HCT116 (cell line): ENCODE measurements at regions not wholly inside any gene's neighbourhood (a gene's known extent, or its start where the extent isn't known, plus 50 kb on each side); places are given as distances from the start of the nearest gene placed in this dataset.

Experiments used
- ATAC-seq: fragments of 200-7000 bp; cut with Tn5 transposase; 2 replicates; pipeline ENCODE4 v1.9.1; 2020; ENCODE audit warnings: mild to moderate bottlenecking, moderate library complexity
- BruUV-seq: library from RNA; stranded (reverse); fragments of 400-500 nt; replicated peaks from 2 replicates; lab custom pipeline; 2021; lab: Mats Ljungman, UMichigan
- CTCF ChIA-PET: fragments of 300-600 bp; sonication (Branson Sonifier 250); formaldehyde crosslinking; loops from one replicate; lab custom pipeline; 2021; ENCODE audit warnings: antibody characterized with exemption; lab: Charles Lee
- POLR2A ChIA-PET: fragments of 300-600, 350-600 bp; sonication (Branson Sonifier 250); formaldehyde crosslinking; loops from one replicate; lab custom pipeline; 2021; ENCODE audit warnings: antibody characterized with exemption; lab: Charles Lee
- RAD21 ChIA-PET, 2 experiments: fragments of 300-600 bp; sonication (Branson Sonifier 250); formaldehyde crosslinking; loops; one replicate each; lab custom pipeline; 2023; ENCODE audit warnings: low total read pairs in 2 of 2; ENCODE audit not compliant: uncharacterized antibody in 2 of 2, unreplicated experiment in 2 of 2, low non-redundant PET in 1 of 2; lab: Charles Lee
- DNase-seq: peaks from one replicate; pipeline ENCODE4 v3.0.0-alpha.2; 2010; ENCODE audit warnings: low read depth, low spot score
- H2AFZ ChIP-seq: fragments of 200-600 bp; shearing (Covaris generic), sonication (generic); 2 replicates; pipeline ENCODE4 v1.6.1; 2017; ENCODE audit warnings: low read depth, mixed run types, mixed read lengths, antibody characterized with exemption, low read length; ENCODE audit not compliant: poor library complexity, severe bottlenecking
- H3K27ac ChIP-seq: 2 replicates; pipeline ENCODE4 v1.5.1; 2012; ENCODE audit warnings: low read depth, low read length
- H3K27me3 ChIP-seq: fragments of 200-600 bp; sonication (generic); 2 replicates; pipeline ENCODE4 v1.6.1; 2016; ENCODE audit warnings: mixed run types, low read length, mixed read lengths; ENCODE audit not compliant: insufficient read depth
- H3K36me3 ChIP-seq, 2 experiments: fragments of 200-500 bp in 1 of 2; fragments of 200-600 bp in 1 of 2; sonication (Bioruptor generic) in 1 of 2; sonication (generic) in 1 of 2; 2 replicates each; pipeline versions ENCODE4 v1.5.1 to v1.6.1; 2014 to 2016; ENCODE audit warnings: low read length in 2 of 2, inconsistent platforms in 1 of 2, mixed read lengths in 1 of 2, mixed run types in 1 of 2; ENCODE audit not compliant: insufficient read depth in 2 of 2, control insufficient read depth in 1 of 2
- H3K4me1 ChIP-seq, 2 experiments: fragments of 200-600 bp in 1 of 2; sonication (generic) in 1 of 2; 2 replicates each; pipeline versions ENCODE4 v1.5.1 to v1.6.1; 2012 to 2017; ENCODE audit warnings: low read length in 2 of 2, inconsistent platforms in 1 of 2, mild to moderate bottlenecking in 1 of 2, mixed read lengths in 1 of 2, mixed run types in 1 of 2, moderate library complexity in 1 of 2; ENCODE audit not compliant: insufficient read depth in 2 of 2, control insufficient read depth in 1 of 2
- H3K4me2 ChIP-seq: fragments of 200-600 bp; sonication (generic); 2 replicates; pipeline ENCODE4 v1.6.1; 2017; ENCODE audit warnings: mixed run types, low read length, mixed read lengths
- H3K4me3 ChIP-seq, 2 experiments: fragments of 200-600 bp in 1 of 2; sonication (generic) in 1 of 2; replicated peaks in 1 of 2; 2 replicates each; pipeline ENCODE4 v1.5.1; 2011 to 2016; ENCODE audit warnings: low read length in 2 of 2, control low read depth in 1 of 2, low read depth in 1 of 2, mild to moderate bottlenecking in 1 of 2, mixed read lengths in 1 of 2, mixed run types in 1 of 2
- H3K79me2 ChIP-seq: fragments of 200-600 bp; sonication (generic); 2 replicates; pipeline ENCODE4 v1.6.1; 2017; ENCODE audit warnings: mild to moderate bottlenecking, mixed run types, low read length, moderate library complexity, mixed read lengths; ENCODE audit not compliant: insufficient read depth
- H3K9ac ChIP-seq: fragments of 200-600 bp; sonication (generic); 2 replicates; pipeline ENCODE4 v1.6.1; 2016; ENCODE audit warnings: low read length, mixed read lengths
- H3K9me2 ChIP-seq: fragments of 200-600 bp; sonication (generic), shearing (Covaris generic); 2 replicates; pipeline ENCODE4 v1.6.1; 2017; ENCODE audit warnings: mixed run types, mild to moderate bottlenecking, moderate library complexity; ENCODE audit not compliant: insufficient read depth
- H3K9me3 ChIP-seq, 2 experiments: fragments of 200-500 bp in 1 of 2; fragments of 200-600 bp in 1 of 2; sonication (Bioruptor generic) in 1 of 2; sonication (generic) in 1 of 2; 2 replicates each; pipeline ENCODE4 v1.6.1; 2014 to 2017; ENCODE audit warnings: low read length in 2 of 2, mixed read lengths in 2 of 2, inconsistent platforms in 1 of 2, low read depth in 1 of 2, mild to moderate bottlenecking in 1 of 2, mixed run types in 1 of 2, moderate library complexity in 1 of 2; ENCODE audit not compliant: control insufficient read depth in 1 of 2, insufficient read depth in 1 of 2
- H4K20me1 ChIP-seq: fragments of 200-600 bp; sonication (generic), shearing (Covaris generic); 2 replicates; pipeline ENCODE4 v1.6.1; 2017; ENCODE audit warnings: mixed run types, mild to moderate bottlenecking, moderate library complexity; ENCODE audit not compliant: insufficient read depth
- CBX3 ChIP-seq: IDR thresholded peaks from 2 replicates; pipeline ENCODE4 v1.6.1; 2012; ENCODE audit warnings: low read depth
- ELF1 ChIP-seq: IDR thresholded peaks from 2 replicates; pipeline ENCODE4 v1.6.1; 2012; ENCODE audit warnings: low read depth, borderline replicate concordance
- EZH2 ChIP-seq: fragments of 200-600 bp; sonication (generic); IDR thresholded peaks from 2 replicates; pipeline ENCODE4 v1.6.1; 2017; ENCODE audit warnings: antibody characterized with exemption, mixed run types
- EZH2phosphoT487 ChIP-seq: fragments of 200-600 bp; IDR thresholded peaks from 2 replicates; pipeline ENCODE4 v1.6.1; 2018; ENCODE audit warnings: antibody characterized with exemption, borderline replicate concordance
- JUND ChIP-seq: IDR thresholded peaks from 2 replicates; pipeline ENCODE4 v1.6.1; 2012
- REST ChIP-seq: IDR thresholded peaks from 2 replicates; pipeline ENCODE4 v1.6.1; 2012; ENCODE audit warnings: low read depth
- SIN3A ChIP-seq: IDR thresholded peaks from 2 replicates; pipeline ENCODE4 v1.6.1; 2012; ENCODE audit warnings: low read depth
- SRF ChIP-seq: IDR thresholded peaks from 2 replicates; pipeline ENCODE4 v1.6.1; 2012; ENCODE audit warnings: low read depth
- YY1 ChIP-seq: IDR thresholded peaks from 2 replicates; pipeline ENCODE4 v1.6.1; 2011; ENCODE audit warnings: low read length, low read depth, moderate library complexity, mild to moderate bottlenecking; ENCODE audit not compliant: insufficient replicate concordance; ENCODE audit errors: extremely low read depth
- ZBTB33 ChIP-seq: IDR thresholded peaks from 2 replicates; pipeline ENCODE4 v1.6.1; 2011; ENCODE audit warnings: mild to moderate bottlenecking, low read length, moderate library complexity; ENCODE audit not compliant: insufficient replicate concordance; ENCODE audit errors: extremely low read depth
- ZFX ChIP-seq: fragments of 450-650 bp; IDR thresholded peaks from 2 replicates; pipeline ENCODE4 v1.6.1; 2017
- intact Hi-C: fragments of 100-400 bp; cut with micrococcal nuclease; formaldehyde crosslinking; loops from 2 replicates; pipeline ENCODE4 v1.10.0; 2022

- Histone ChIP-seq H4K20me1 (no peaks in the 10 kb centered on the region), H3K27me3 (peaks cover 7% of the 10 kb centered on the region; the same call in 1 of the 2 replicates), H3K4me3 (no peak overlapping the region), H3K36me3 (no peaks in the 10 kb centered on the region), H3K27ac (no peak overlapping the region), H2AFZ (no peak overlapping the region), H3K79me2 (no peaks in the 10 kb centered on the region), H3K9ac (no peak overlapping the region), H3K4me1 (no peaks in the 10 kb centered on the region), H3K4me2 (no peak overlapping the region), H3K9me2 (no peaks in the 10 kb centered on the region), H3K9me3 (no peaks in the 10 kb centered on the region)
- TF ChIP-seq JUND = no peak
- TF ChIP-seq EZH2phosphoT487 = no peak
- TF ChIP-seq EZH2 = no peak
- no peak for TF ChIP-seq ZFX
- TF ChIP-seq SRF = no peak
- no peak for TF ChIP-seq ZBTB33
- no peak for TF ChIP-seq SIN3A
- TF ChIP-seq CBX3 = no peak
- no peak for TF ChIP-seq ELF1
- TF ChIP-seq REST = no peak
- TF ChIP-seq YY1 = no peak
- DNase-seq = no peak
- ATAC-seq = no peak
- RAD21 ChIA-PET = no interaction called here
- CTCF ChIA-PET = no interaction called here
- intact Hi-C loops = no loop called here
- POLR2A ChIA-PET = no interaction called here
- BruUV-seq = no TSS peak
Observed at GRCh38 chr7:153005750-153006435, 246.3 kb downstream of the ACTR3B start.
